WERI-Rb-1 (cell line): ENCODE measurements at regions not wholly inside any gene's neighbourhood (a gene's known extent, or its start where the extent isn't known, plus 50 kb on each side); places are given as distances from the start of the nearest gene placed in this dataset.

Experiments used
- DNase-seq: peaks from one replicate; pipeline ENCODE4 v3.0.0-alpha.2; 2020
- H3K27ac ChIP-seq: fragments of 250-450 bp; sonication (Bioruptor Pico); 2 replicates; pipeline ENCODE4 v1.5.1; 2020; ENCODE audit warnings: mild to moderate bottlenecking, moderate library complexity
- H3K27me3 ChIP-seq: fragments of 250-450 bp; sonication (Bioruptor Pico); 2 replicates; pipeline ENCODE4 v1.5.1; 2021; ENCODE audit warnings: mild to moderate bottlenecking, low read depth, moderate library complexity; ENCODE audit not compliant: insufficient read depth, severe bottlenecking
- H3K36me3 ChIP-seq: fragments of 250-450 bp; sonication (Bioruptor Pico); 2 replicates; pipeline ENCODE4 v1.5.1; 2020; ENCODE audit warnings: mild to moderate bottlenecking, moderate library complexity
- H3K4me3 ChIP-seq: 2 replicates; pipeline ENCODE4 v1.5.1; 2011; ENCODE audit warnings: low read depth, mild to moderate bottlenecking, control low read depth, low read length
- H3K9me3 ChIP-seq: fragments of 250-450 bp; sonication (Bioruptor Pico); 2 replicates; pipeline ENCODE4 v1.5.1; 2021; ENCODE audit warnings: mild to moderate bottlenecking, moderate library complexity; ENCODE audit not compliant: severe bottlenecking
- CTCF ChIP-seq: IDR thresholded peaks from 2 replicates; pipeline ENCODE4 v1.5.1; 2011; ENCODE audit warnings: low read depth, mild to moderate bottlenecking, control low read depth, inconsistent platforms, low read length

- Histone ChIP-seq H3K36me3 (no peaks in the 10 kb centered on the region), H3K27ac (no peak overlapping the region), H3K27me3 (no peaks in the 10 kb centered on the region), H3K4me3 (no peak overlapping the region), H3K9me3 (no peaks in the 10 kb centered on the region)
- DNase-seq: no peak
- TF ChIP-seq CTCF: no peak
Measured at GRCh38 chrX:148443216-148443615, 57.2 kb upstream of the AFF2 start.

GRCh38 chrX:148448686-148449085, 51.7 kb upstream of the AFF2 start:
- no peak for TF ChIP-seq CTCF
- Histone ChIP-seq H3K36me3 (no peaks in the 10 kb centered on the region), H3K9me3 (no peaks in the 10 kb centered on the region), H3K27me3 (no peaks in the 10 kb centered on the region), H3K4me3 (no peak overlapping the region), H3K27ac (no peak overlapping the region)
- DNase-seq: no peak
